GM12878 (cell line): ENCODE measurements at regions not wholly inside any gene's neighbourhood (a gene's known extent, or its start where the extent isn't known, plus 50 kb on each side); places are given as distances from the start of the nearest gene placed in this dataset.

ENCODE experiments used
- ATAC-seq: fragments of 200-7000 bp; cut with Tn5 transposase; 3 replicates; pipeline ENCODE4 v1.9.1; 2020; ENCODE audit warnings: mild to moderate bottlenecking, moderate library complexity
- BruUV-seq: library from RNA; stranded (reverse); fragments of 400-500 nt; replicated peaks from 2 replicates; lab custom pipeline; 2021; lab: Mats Ljungman, UMichigan
- CTCF ChIA-PET: fragments of 300-600 bp; sonication (Branson Sonifier 250); formaldehyde crosslinking; extraction: SDS; loops from one replicate; lab custom pipeline; 2021; ENCODE audit warnings: inconsistent platforms; lab: Yijun Ruan, JAX
- POLR2A ChIA-PET: fragments of 350-600 bp; formaldehyde crosslinking; extraction: SDS; loops from one replicate; lab custom pipeline; 2021; ENCODE audit warnings: inconsistent platforms; lab: Charles Lee
- RAD21 ChIA-PET: fragments of 300-600 bp; sonication (Branson Sonifier 250); formaldehyde crosslinking; loops from one replicate; lab custom pipeline; 2023; ENCODE audit warnings: antibody characterized with exemption; ENCODE audit not compliant: unreplicated experiment; lab: Charles Lee
- SMC1A ChIA-PET: fragments of 300-600 bp; sonication (Branson Sonifier 250); formaldehyde crosslinking; loops from one replicate; lab custom pipeline; 2023; ENCODE audit not compliant: unreplicated experiment, uncharacterized antibody; lab: Charles Lee
- DNase-seq: peaks from one replicate; pipeline ENCODE4 v3.0.0-alpha.2; 2011; ENCODE audit warnings: low read depth, low spot score
- FAIRE-seq: peaks from 3 replicates; lab custom pipeline; 2011; peaks lifted over from hg19 to GRCh38; lab: Jason Lieb, UNC
- H2AFZ ChIP-seq: 2 replicates; pipeline ENCODE4 v1.6.0; 2011; ENCODE audit warnings: low read depth, low read length, control low read depth; ENCODE audit not compliant: control insufficient read depth
- H3K27ac ChIP-seq: 2 replicates; pipeline ENCODE4 v1.5.1; 2011; ENCODE audit warnings: control low read depth; ENCODE audit not compliant: control insufficient read depth, insufficient read depth
- H3K27me3 ChIP-seq, 2 experiments: replicated peaks in 1 of 2; 2 replicates each; pipeline versions ENCODE4 v1.6.0 to v1.6.1; 2011; ENCODE audit warnings: low read length in 1 of 2; ENCODE audit not compliant: control insufficient read depth in 2 of 2, insufficient read depth in 2 of 2
- H3K36me3 ChIP-seq, 2 experiments: 2 replicates each; pipeline ENCODE4 v1.5.1; 2011; ENCODE audit warnings: low read length in 1 of 2; ENCODE audit not compliant: control insufficient read depth in 2 of 2, insufficient read depth in 2 of 2
- H3K4me1 ChIP-seq: 2 replicates; pipeline ENCODE4 v1.6.1; 2011; ENCODE audit warnings: mild to moderate bottlenecking, low read length, moderate library complexity, mixed read lengths; ENCODE audit not compliant: control insufficient read depth, insufficient read depth
- H3K4me2 ChIP-seq: 2 replicates; pipeline ENCODE4 v1.6.0; 2011; ENCODE audit warnings: control low read depth; ENCODE audit not compliant: control insufficient read depth, insufficient read depth
- H3K4me3 ChIP-seq: fragments of 200-600 bp; sonication (generic); 2 replicates; pipeline ENCODE4 v1.5.1; 2016
- H3K79me2 ChIP-seq: 2 replicates; pipeline ENCODE4 v1.6.0; 2011; ENCODE audit warnings: low read length; ENCODE audit not compliant: control insufficient read depth, insufficient read depth
- H3K9ac ChIP-seq: 2 replicates; pipeline ENCODE4 v1.8.0; 2011; ENCODE audit warnings: low read length, control low read depth, mixed read lengths; ENCODE audit not compliant: control insufficient read depth, insufficient read depth
- H3K9me3 ChIP-seq: replicated peaks from 3 replicates; pipeline ENCODE4 v1.5.1; 2011; ENCODE audit warnings: mild to moderate bottlenecking, low read length; ENCODE audit not compliant: control insufficient read depth, insufficient read depth
- H4K20me1 ChIP-seq: 2 replicates; pipeline ENCODE4 v1.6.0; 2011; ENCODE audit not compliant: control insufficient read depth, insufficient read depth
- CHD1 ChIP-seq: IDR thresholded peaks from 2 replicates; pipeline ENCODE4 v1.6.1; 2012; ENCODE audit warnings: low read depth, low read length, improper control_type of control experiment
- EZH2 ChIP-seq: IDR thresholded peaks from 2 replicates; pipeline ENCODE4 v1.6.1; 2012; ENCODE audit warnings: low read depth, mild to moderate bottlenecking, control low read depth, inconsistent platforms, low read length, borderline replicate concordance; ENCODE audit not compliant: control insufficient read depth
- GABPA ChIP-seq: IDR thresholded peaks from 2 replicates; pipeline ENCODE4 v1.6.1; 2014; ENCODE audit warnings: antibody characterized with exemption, low read depth, mild to moderate bottlenecking, inconsistent platforms
- IKZF1 ChIP-seq: fragments of 450-650 bp; conservative IDR thresholded peaks from 2 replicates; pipeline ENCODE4 v1.6.1; 2017; ENCODE audit warnings: antibody characterized with exemption, mild to moderate bottlenecking
- IRF3 ChIP-seq: fragments of 450-650 bp; IDR thresholded peaks from 2 replicates; pipeline ENCODE4 v1.6.1; 2014; ENCODE audit warnings: mild to moderate bottlenecking
- NFYB ChIP-seq: IDR thresholded peaks from 2 replicates; pipeline ENCODE4 v1.6.1; 2011; ENCODE audit warnings: low read depth, mild to moderate bottlenecking, low read length, improper control_type of control experiment, moderate library complexity; ENCODE audit not compliant: insufficient read depth
- PKNOX1 ChIP-seq: fragments of 450-650 bp; IDR thresholded peaks from 2 replicates; pipeline ENCODE4 v1.6.1; 2016; ENCODE audit warnings: mild to moderate bottlenecking
- SPI1 ChIP-seq: IDR thresholded peaks from 2 replicates; pipeline ENCODE4 v1.6.1; 2011; ENCODE audit warnings: low read depth, mild to moderate bottlenecking, low read length, moderate library complexity, borderline replicate concordance; ENCODE audit not compliant: insufficient read depth
- SRF ChIP-seq, 2 experiments: IDR thresholded peaks; 2 replicates each; pipeline ENCODE4 v1.6.1; 2011; ENCODE audit warnings: low read depth in 2 of 2, low read length in 2 of 2, mild to moderate bottlenecking in 1 of 2, moderate library complexity in 1 of 2
- ZNF217 ChIP-seq: fragments of 450-650 bp; IDR thresholded peaks from 2 replicates; pipeline ENCODE4 v1.6.1; 2017; ENCODE audit warnings: antibody characterized with exemption, mild to moderate bottlenecking
- ZSCAN29 ChIP-seq: fragments of 450-650 bp; IDR thresholded peaks from 2 replicates; pipeline ENCODE4 v1.6.1; 2017; ENCODE audit warnings: mild to moderate bottlenecking, moderate library complexity
- WGBS: methylation state at CpG from one replicate; pipeline ENCODE4 v1.1.6; 2016; ENCODE audit warnings: low lambda C conversion rate; ENCODE audit not compliant: insufficient replicate concordance, insufficient coverage; ENCODE audit errors: missing lambda C conversion rate; 5-methylcytosine and 5-hydroxymethylcytosine counted together
- in situ Hi-C: fragments of 300-500 bp; cut with MboI; formaldehyde crosslinking; loops from 9 replicates; pipeline ENCODE4 v1.14.3; 2018; ENCODE audit warnings: mixed read lengths
- intact Hi-C: fragments of 100-400 bp; cut with micrococcal nuclease; formaldehyde crosslinking; loops from one replicate; pipeline ENCODE4 v1.14.2; 2022; ENCODE audit not compliant: unreplicated experiment
- TF ChIP-seq, protein P1 (sequence below): fragments of 450-650 bp; IDR thresholded peaks from 2 replicates; pipeline ENCODE4 v1.6.1; 2017; ENCODE audit warnings: borderline replicate concordance
- TF ChIP-seq, protein P2 (sequence below): IDR thresholded peaks from 2 replicates; pipeline ENCODE4 v1.6.1; 2011; ENCODE audit warnings: mild to moderate bottlenecking, low read depth, low read length, moderate library complexity; ENCODE audit not compliant: insufficient replicate concordance

DNA sequence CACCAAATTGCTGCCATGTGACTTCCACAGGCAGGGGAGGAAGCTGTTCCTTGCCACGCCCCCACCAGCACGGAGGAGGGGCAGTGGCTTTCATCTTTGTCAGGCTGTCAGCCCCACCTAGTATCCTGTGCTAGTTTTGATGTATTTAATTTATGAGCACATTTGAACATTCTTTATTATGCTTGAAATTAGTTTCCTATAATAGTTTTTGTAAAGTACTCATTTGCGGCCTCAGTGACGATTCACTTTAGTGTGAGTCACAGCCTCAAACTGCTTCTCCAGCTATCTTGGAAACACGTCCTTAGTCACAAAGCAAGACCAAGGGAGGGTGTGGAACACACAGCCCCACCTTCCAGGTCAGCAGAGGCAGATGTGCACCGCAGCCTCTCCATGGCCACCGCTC is 239.9 kb upstream of the ATP10A start:
- Histone ChIP-seq H2AFZ (no peak overlapping the region), H3K79me2 (no peaks in the 10 kb centered on the region), H3K4me3 (no peak overlapping the region), H4K20me1 (no peaks in the 10 kb centered on the region), H3K9ac (no peak overlapping the region), H3K4me2 (no peak overlapping the region), H3K27me3 (no peaks in the 10 kb centered on the region), H3K4me1 (no peaks in the 10 kb centered on the region), H3K36me3 (no peaks in the 10 kb centered on the region), H3K27ac (no peak overlapping the region), H3K9me3 (no peaks in the 10 kb centered on the region; the same call in 2 of the 3 replicates)
- 40% methylated on average over 7 of the region's 7 CpGs for WGBS
- ChIA-PET CTCF (no interaction called here), RAD21 (no interaction called here), SMC1A (no interaction called here), POLR2A (no interaction called here)
- TF ChIP-seq SRF (IDR thresholded peaks at IDR 0.05; ENCODE audit: low read depth in 2 of 2, low read length in 2 of 2) (no peak), GABPA (no peak), NFYB (no peak), IKZF1 (no peak)
- DNase-seq = no peak
- in situ Hi-C loops = no loop called here
- no peak for ATAC-seq
- no TSS peak for BruUV-seq
- FAIRE-seq = no peak
- intact Hi-C loops = no loop called here

GRCh38 chr15:26102365-26102764 is 239.2 kb upstream of the ATP10A start:
- RAD21 ChIA-PET = no interaction called here
- Histone ChIP-seq H3K79me2 (no peaks in the 10 kb centered on the region), H3K4me1 (no peaks in the 10 kb centered on the region), H3K9ac (no peak overlapping the region), H3K4me2 (no peak overlapping the region), H2AFZ (no peak overlapping the region), H3K36me3 (no peaks in the 10 kb centered on the region), H3K27me3 (no peaks in the 10 kb centered on the region), H4K20me1 (no peaks in the 10 kb centered on the region), H3K4me3 (no peak overlapping the region), H3K9me3 (no peaks in the 10 kb centered on the region; the same call in 2 of the 3 replicates), H3K27ac (no peak overlapping the region)
- SMC1A ChIA-PET = no interaction called here
- 61% methylated on average over 4 of the region's 4 CpGs for WGBS
- FAIRE-seq (no peak), DNase-seq (no peak), ATAC-seq (no peak)
- BruUV-seq = no TSS peak
- CTCF ChIA-PET = no interaction called here
- in situ Hi-C loops = no loop called here
- intact Hi-C loops = no loop called here
- POLR2A ChIA-PET = no interaction called here
- TF ChIP-seq PKNOX1 (no peak), SPI1 (no peak), CHD1 (no peak), IRF3 (no peak), ZSCAN29 (no peak), EZH2 (no peak), ZNF217 (no peak)
- TF ChIP-seq, protein P1, sequence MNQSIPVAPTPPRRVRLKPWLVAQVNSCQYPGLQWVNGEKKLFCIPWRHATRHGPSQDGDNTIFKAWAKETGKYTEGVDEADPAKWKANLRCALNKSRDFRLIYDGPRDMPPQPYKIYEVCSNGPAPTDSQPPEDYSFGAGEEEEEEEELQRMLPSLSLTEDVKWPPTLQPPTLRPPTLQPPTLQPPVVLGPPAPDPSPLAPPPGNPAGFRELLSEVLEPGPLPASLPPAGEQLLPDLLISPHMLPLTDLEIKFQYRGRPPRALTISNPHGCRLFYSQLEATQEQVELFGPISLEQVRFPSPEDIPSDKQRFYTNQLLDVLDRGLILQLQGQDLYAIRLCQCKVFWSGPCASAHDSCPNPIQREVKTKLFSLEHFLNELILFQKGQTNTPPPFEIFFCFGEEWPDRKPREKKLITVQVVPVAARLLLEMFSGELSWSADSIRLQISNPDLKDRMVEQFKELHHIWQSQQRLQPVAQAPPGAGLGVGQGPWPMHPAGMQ = no peak
- TF ChIP-seq, protein P2, sequence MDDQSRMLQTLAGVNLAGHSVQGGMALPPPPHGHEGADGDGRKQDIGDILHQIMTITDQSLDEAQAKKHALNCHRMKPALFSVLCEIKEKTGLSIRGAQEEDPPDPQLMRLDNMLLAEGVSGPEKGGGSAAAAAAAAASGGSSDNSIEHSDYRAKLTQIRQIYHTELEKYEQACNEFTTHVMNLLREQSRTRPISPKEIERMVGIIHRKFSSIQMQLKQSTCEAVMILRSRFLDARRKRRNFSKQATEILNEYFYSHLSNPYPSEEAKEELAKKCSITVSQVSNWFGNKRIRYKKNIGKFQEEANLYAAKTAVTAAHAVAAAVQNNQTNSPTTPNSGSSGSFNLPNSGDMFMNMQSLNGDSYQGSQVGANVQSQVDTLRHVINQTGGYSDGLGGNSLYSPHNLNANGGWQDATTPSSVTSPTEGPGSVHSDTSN = no peak
